IPS-NIHi11 (cell line): ENCODE measurements at regions not wholly inside any gene's neighbourhood (a gene's known extent, or its start where the extent isn't known, plus 50 kb on each side); places are given as distances from the start of the nearest gene placed in this dataset.

Experiments
- DNase-seq: peaks from one replicate; pipeline ENCODE4 v3.0.0; 2012; ENCODE audit warnings: mixed read lengths, low spot score

DNA sequence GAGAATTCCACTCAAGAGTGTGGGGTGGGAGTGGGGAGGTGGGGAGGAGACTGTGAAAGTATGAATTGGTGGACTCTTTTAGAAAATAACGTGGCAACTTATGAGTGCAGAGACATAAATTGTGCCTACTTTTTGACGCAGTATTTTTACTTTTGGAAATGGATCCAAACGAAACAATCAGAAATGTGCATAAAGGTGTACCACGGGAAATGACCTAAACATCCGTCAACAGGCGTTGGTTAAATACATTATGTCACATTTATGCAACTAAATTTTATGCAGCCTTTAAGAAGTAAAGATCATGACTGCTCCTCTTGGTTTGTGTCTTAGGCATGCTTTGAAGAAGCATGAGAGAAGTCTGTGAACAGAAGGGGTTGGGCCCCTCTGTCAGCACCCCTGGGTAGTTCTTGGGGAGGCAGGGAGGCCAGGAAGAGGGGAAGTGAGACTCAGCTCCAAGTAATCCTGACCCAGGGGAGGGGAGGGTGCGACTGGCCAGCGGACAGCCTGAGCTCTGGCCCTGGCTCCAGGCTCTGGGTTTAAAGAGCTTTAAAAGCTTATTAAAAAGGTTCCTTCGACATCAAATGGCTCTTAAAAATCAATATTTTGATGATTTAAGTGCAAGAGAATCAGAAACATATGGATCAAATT lies 126.4 kb upstream of the HAAO start:
- DNase-seq: no peak

DNA sequence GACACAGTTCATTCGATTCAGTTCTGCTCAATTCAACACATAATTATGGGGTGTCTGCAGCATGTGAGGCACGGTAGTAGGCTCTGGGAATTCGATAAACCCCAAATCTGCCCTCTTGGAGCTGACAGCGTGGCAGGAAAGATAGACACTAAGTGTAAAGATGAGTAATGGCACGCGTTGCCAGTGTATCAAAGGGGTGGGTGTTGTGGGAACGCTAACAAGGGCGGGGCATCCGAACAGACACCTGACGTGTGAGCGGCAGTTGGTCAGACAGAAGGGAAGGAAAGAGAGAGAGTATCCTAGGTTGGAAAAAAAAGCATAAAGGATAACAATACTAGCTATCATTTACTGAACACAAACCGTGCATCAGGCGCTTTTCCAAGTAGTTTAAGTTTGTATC lies 125.7 kb upstream of the HAAO start:
- no peak for DNase-seq

DNA sequence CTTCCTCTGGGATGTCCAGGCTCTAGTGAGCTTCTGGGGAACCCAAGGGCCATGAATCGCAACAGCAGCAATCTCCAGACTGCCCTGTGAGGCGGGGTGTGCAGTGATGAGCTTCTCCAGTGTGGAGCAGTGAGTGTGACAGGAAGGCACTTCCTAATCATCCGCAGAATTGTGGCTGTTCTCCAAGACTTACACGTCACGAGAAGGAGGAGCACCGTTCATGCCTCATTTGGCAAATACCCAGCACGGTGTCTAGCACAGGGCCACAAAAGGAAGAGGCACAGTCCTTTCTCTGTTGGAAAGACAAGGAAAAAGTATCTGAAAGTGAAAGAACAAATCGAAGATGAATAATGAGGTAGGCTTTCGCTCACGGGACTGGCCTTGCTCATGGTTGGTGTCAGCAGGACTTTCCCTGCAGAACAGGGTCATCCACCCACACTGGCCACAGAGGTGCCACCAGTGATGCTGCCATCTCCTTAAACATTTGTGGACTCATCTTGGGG lies 125.1 kb upstream of the HAAO start:
- no peak for DNase-seq

DNA sequence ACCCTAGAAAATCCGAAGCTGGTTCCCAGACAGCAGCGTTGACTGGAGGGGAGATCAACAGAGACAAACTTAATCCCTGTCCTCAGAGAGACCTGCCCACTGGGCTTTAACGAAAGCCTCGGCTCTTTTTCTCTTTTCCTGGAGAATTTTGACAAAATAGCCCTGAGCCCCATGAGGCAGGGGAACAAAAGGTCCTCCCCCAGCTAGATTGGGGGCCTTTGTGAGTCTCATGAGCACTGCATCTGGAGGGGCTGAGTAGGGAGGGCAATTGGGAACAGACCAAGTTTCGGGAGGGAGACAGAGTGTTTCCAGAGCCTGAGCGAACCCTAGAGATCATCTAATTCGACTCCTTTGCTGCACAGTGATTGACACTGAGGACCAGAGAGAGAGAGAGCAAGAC lies 123.9 kb upstream of the HAAO start:
- DNase-seq: no peak

DNA sequence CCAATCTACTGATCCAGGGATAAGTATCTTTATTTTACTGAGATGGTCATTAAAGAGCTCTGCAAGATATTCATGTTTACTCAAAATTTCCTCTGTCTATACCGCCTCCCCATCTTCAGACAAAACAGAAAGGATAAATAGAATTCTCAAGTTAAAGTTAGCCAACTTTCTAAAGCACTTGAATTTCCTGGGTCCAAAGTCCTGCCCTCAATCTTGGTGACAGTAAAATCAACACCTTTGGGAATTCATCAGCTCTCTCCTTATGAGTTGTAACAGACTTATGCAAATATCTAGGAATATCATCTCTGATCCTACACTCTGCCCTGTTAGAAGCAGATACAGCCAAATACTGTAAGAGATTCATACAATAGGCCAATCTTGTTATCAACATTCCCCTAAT lies 122.5 kb upstream of the HAAO start:
- DNase-seq: no peak

DNA sequence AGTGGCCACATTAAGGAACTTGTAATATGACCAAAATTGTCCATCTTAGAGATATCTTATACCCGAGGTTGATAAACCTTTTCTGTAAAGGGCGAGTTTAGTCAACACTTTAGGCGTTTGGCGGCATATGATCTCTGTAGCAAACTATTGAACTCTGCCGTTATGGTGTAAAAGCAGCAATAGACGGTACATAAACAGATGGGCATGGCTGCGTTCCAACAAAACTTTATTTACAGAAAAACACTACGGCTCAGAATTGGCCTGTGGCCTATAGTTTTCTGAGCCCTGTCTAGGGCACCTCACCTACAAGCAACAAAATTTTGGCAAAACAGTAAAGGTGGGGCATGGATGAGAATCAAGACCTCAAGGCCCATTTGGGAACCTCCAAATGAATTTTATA lies 121.9 kb upstream of the HAAO start:
- DNase-seq: no peak

DNA sequence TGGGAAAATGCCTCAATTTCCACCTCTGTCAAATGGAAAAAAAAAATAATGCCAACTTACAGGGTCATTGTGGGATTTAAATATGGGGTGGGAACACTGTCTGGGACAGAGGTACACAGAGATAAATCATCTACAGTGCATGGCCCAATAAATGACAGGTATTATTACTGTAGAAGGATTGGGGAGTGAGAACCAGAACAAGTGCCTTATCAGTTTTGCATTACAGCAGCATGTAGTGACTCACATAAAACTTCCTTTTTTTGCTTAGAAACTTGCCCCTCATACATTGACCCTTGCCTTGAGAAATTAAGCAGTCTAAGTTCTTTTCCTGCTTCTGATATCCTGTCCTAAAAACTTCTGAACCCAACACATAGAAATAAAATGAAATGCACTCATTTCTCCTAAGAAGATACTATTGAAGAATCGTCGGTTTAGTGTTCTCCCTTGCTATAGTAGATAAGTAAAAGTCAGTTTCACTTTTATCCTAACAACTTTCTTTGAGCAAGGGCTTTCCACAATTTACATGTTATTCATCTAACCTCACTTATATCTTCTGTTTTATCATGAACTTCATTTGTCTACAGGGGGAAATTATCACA lies 121.0 kb upstream of the HAAO start:
- DNase-seq: no peak

- no peak for DNase-seq
Observed at GRCh38 chr2:42910645-42911405, 118.4 kb upstream of the HAAO start.

DNA sequence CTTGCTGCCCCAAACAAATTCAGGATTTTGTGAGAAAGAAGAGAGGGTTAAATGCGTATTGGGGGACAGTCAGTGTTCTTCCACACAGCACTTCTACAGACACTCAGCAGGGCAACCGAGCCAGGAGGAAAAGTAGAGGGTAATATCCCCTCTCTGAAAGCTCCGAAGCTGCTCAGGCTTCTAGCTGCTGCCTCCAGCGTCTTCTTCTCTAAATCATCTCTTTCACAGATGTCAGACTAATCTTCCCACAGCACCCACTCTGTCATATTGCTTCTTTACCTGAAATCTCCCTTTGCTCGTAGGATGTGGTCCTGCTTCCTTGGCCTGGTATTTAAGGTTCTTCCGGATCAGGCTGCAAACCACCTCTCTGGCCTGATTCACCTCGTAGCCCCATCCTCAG lies 117.6 kb upstream of the HAAO start:
- DNase-seq: no peak

DNA sequence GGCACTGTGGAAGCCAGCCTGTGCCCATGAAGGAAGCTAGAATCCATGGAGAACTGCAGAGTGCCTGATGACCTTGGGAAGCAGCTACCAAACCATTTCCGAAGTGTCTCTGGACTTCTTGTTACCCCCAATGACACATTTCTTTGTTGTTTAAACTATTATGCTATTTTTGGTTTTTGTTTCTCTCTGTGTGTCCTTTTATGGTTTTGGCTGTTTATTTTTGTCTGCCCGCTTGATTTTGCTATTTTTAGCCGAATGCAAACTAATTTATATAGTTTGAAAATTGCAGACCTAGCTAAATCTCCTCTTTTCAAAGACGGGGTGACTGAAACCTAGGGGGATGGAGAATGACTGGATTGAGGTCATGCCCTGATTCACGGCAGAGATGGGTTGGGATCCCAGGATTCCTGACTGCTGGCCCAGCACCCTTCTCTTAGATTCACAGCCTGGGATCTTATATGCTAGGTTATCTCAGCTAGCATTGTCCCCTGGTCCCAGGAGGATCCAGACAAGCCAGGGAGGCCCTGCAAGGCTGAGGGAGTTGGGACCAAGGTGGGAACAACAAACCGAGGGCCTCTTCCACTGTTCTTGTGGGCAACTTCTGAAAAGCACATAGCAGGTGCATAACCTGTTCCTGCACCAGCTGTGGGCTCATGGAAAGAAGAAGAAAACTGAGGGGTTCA lies 116.3 kb upstream of the HAAO start:
- no peak for DNase-seq

GRCh38 chr2:42907835-42908234 lies 115.5 kb upstream of the HAAO start:
- no peak for DNase-seq

DNA sequence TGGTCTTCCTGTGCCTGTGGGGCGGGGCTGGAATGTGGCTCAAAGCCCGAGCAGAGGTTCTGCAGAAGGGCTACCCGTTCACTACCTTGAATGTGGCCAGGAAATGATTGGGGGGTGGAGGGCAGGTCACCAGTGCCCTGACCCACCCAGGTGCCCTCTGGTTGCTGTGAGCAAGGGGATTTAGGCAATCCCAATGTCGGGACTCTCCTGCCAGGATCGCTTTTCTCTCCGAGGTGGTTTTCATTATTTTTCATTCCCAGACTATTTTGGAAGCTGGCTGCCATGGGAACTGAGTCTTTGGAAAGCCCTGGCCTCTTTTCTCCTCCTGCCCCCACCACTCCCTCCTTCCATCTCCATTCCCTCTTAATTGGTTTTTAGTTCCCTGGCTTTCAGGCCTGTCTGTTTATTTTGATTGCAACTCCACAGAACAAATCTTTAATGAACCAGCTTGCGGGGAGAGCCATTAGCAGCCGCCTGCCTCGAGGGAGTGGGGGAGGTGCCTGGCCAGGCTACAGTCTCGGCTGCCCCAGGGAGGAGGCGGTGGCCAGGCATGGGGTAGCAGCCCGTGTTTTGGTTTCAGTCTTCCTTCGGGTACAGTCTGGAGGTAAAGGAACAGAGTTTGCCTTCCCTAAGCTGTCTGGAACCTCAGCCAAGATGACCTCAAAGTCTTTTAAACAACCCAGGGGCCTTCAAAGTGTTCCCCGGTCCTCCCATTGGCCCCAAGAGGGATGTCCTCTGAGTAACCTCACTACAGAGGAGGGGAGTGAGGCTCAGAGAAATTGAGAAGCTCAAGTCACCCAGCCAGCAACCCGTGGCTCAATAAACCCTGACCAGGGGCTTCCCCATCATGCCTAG lies 114.4 kb upstream of the HAAO start:
- peak; percentile 72 for DNase-seq

DNA sequence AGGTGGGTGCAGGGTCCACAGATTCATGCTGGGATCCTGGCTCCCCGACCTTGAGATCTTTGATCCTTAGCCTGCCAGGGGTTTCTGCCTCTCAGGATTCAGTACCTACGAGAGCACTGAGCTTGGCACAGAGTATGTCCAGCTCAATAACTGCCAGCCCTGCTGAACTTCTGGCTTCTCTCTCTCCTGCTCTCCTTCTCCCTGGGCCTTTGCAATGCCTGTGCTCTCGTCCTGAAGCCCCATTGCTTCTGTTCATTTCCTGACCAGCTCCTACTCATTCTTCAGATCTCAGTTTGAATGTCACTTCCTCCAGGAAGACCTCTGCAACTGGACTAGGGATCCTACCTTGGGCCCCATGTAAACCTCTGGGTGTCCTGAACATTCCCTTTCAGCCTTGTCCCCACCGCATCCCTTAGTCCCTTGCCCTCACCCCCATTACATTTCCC lies 113.8 kb upstream of the HAAO start:
- no peak for DNase-seq

GRCh38 chr2:42905341-42906110 lies 113.1 kb upstream of the HAAO start:
- no peak for DNase-seq

DNA sequence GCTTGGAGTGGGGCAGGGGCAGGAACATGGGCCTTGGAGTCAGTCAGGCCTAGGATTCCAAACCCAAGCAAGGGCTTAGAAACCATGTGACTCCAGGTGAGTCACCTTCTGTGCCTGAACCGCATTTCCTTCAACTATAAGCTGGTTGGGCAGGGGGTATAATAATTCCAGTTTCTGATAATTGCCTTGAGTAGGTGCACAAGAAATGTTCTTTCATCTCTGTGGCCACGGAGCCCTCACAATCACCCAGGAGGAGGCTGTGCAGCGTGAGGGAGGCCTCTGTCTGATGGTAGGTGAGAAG lies 112.1 kb upstream of the HAAO start:
- DNase-seq: no peak

GRCh38 chr2:42903821-42904575 lies 111.6 kb upstream of the HAAO start:
- DNase-seq: no peak

DNA sequence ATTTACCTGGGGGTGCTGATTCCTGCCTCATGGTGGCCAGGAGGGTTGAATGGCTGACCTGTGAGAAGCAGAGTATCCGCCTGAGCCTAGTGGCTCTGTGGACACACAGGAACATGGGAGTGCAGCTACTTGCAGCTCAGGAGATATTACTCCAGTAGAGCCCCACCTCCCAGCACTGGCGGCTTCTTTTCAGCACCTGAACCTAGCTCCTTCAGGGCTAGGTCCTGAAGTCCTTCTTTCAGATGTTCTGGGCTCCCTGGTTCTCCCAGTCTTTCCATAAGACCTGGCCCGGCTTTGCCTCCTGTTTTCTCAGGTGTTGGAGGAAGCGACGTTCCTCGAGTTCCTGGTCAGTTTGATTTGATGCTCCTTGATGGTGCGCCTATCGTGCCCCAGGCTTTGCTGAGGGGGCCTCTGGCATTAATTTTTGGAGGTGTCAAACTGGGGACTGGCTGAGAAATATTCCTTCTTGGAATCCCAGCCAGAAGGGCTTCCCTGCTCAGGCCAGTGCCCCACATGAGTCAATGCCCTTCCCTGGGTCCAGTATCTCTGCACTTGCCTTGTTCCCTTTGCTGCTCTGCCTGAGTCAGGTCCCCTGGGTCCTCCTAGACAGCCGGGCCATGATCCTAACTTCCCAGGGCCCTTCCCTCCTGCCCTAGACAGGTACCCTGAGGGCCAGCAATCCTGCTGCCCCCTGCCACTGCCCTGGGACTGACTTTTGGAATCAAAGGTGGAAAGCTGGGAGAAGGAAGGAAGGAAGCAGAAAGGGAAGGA lies 110.7 kb upstream of the HAAO start:
- DNase-seq: no peak

- DNase-seq: no peak
Observed at GRCh38 chr2:42901076-42901640, 108.8 kb upstream of the HAAO start.

DNA sequence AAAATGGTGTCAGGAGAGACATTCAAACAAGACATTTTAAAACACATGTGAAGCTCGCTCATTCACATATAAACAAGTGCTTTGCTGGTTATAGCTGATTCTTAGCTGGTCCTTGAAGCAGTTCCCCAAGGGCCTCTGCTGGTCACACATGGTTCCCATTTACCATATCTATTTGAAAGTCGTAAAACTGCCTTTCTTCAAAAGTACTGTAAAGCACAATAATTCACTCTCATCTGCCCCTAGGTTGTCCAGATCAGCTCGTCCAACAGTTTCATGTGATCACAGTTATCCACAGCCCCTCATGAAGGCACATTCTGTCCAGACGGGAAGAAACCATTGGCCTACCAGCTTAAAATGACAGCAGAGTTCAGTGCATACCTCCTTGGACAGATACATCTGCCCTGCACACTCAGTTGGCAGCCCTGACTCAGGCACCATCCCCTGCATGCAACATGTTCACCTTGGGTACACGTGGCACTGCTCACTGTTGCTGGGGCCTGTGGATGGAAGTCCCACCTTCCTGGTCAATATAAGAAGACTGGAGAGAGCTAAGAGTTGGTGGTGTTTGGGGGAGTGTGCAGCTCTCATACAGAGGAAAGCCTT lies 108.0 kb upstream of the HAAO start:
- DNase-seq: no peak
